Lower lobe of right lung (tissue), 2 donors: ENCODE measurements at regions not wholly inside any gene's neighbourhood (a gene's known extent, or its start where the extent isn't known, plus 50 kb on each side); places are given as distances from the start of the nearest gene placed in this dataset.

ENCODE experiments used
- ATAC-seq, 2 donors: fragments of 200-7000 bp; cut with Tn5 transposase; one replicate each; pipeline ENCODE4 v1.9.1; 2020 to 2022; ENCODE audit warnings: mild to moderate bottlenecking in 2 of 2, moderate library complexity in 2 of 2
- DNase-seq: peaks from one replicate; pipeline ENCODE4 v3.0.0-alpha.2; 2020
- H3K27ac ChIP-seq: fragments of 200-600 bp; one replicate; pipeline ENCODE4 v1.8.0; 2022
- H3K27me3 ChIP-seq: fragments of 200-600 bp; one replicate; pipeline ENCODE4 v1.8.0; 2022; ENCODE audit warnings: low read depth
- H3K36me3 ChIP-seq: fragments of 200-600 bp; one replicate; pipeline ENCODE4 v1.8.0; 2022; ENCODE audit warnings: mild to moderate bottlenecking
- H3K4me1 ChIP-seq: fragments of 200-600 bp; one replicate; pipeline ENCODE4 v1.8.0; 2022
- H3K4me3 ChIP-seq: fragments of 200-600 bp; one replicate; pipeline ENCODE4 v1.8.0; 2022; ENCODE audit warnings: mild to moderate bottlenecking
- H3K9me3 ChIP-seq: fragments of 200-600 bp; one replicate; pipeline ENCODE4 v1.8.0; 2022
- intact Hi-C: fragments of 100-400 bp; cut with DNase I; formaldehyde crosslinking; loops from one replicate; pipeline ENCODE4 v1.11.0; 2022
- TF ChIP-seq, protein P1 (sequence below): fragments of 200-600 bp; IDR thresholded peaks from one replicate; pipeline ENCODE4 v1.8.0; 2022; ENCODE audit warnings: antibody characterized with exemption, mild to moderate bottlenecking
- donor health status: DM: no; HTN: yes; CAD: no; lungs with severe emphysema.

DNA sequence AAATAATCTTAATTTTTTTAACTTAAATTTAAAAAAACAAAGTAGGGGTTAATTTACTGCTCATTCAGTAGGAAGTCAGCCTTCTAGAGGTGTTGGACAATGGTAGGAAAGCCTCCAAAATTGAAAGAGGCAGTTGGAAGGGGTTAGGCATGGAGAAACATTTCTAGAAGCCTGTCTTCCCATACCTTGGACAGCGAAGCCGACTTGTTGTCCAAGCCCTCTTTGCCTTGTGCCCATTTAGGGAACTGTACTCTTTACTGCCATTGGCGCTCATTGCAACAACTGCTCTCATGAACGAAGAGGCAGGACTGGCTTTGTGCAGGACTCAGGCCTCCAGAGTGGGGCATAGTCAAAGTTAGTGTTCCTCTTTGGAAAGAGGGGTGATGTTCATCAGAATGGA, 333.3 kb downstream of the HRH4 start:
- DNase-seq (no peak), ATAC-seq (no peak)
- no peak overlapping the region for H3K27ac ChIP-seq
- TF ChIP-seq, protein P1, sequence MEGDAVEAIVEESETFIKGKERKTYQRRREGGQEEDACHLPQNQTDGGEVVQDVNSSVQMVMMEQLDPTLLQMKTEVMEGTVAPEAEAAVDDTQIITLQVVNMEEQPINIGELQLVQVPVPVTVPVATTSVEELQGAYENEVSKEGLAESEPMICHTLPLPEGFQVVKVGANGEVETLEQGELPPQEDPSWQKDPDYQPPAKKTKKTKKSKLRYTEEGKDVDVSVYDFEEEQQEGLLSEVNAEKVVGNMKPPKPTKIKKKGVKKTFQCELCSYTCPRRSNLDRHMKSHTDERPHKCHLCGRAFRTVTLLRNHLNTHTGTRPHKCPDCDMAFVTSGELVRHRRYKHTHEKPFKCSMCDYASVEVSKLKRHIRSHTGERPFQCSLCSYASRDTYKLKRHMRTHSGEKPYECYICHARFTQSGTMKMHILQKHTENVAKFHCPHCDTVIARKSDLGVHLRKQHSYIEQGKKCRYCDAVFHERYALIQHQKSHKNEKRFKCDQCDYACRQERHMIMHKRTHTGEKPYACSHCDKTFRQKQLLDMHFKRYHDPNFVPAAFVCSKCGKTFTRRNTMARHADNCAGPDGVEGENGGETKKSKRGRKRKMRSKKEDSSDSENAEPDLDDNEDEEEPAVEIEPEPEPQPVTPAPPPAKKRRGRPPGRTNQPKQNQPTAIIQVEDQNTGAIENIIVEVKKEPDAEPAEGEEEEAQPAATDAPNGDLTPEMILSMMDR: no peak
- no peak overlapping the region for H3K4me3 ChIP-seq
- H3K27me3 ChIP-seq: no peaks in the 10 kb centered on the region
- no peaks in the 10 kb centered on the region for H3K36me3 ChIP-seq
- no peaks in the 10 kb centered on the region for H3K9me3 ChIP-seq
- intact Hi-C loops: no loop called here
- no peaks in the 10 kb centered on the region for H3K4me1 ChIP-seq

- Histone ChIP-seq H3K4me1 (no peaks in the 10 kb centered on the region), H3K27ac (no peak overlapping the region), H3K36me3 (no peaks in the 10 kb centered on the region), H3K4me3 (no peak overlapping the region), H3K27me3 (no peaks in the 10 kb centered on the region), H3K9me3 (no peaks in the 10 kb centered on the region)
- intact Hi-C loops: no loop called here
- TF ChIP-seq, protein P1: no peak
- no peak for DNase-seq
- no peak for ATAC-seq
Observed at GRCh38 chr18:24795129-24795528, 334.7 kb downstream of the HRH4 start.

GRCh38 chr18:24797981-24798380, 337.5 kb downstream of the HRH4 start:
- no peaks in the 10 kb centered on the region for H3K36me3 ChIP-seq
- DNase-seq: no peak
- no peaks in the 10 kb centered on the region for H3K27me3 ChIP-seq
- no peak overlapping the region for H3K4me3 ChIP-seq
- H3K27ac ChIP-seq: no peak overlapping the region
- ATAC-seq: no peak
- intact Hi-C loops: no loop called here
- H3K9me3 ChIP-seq: no peaks in the 10 kb centered on the region
- no peaks in the 10 kb centered on the region for H3K4me1 ChIP-seq
- TF ChIP-seq, protein P1: no peak

GRCh38 chr18:24799176-24799575, 338.7 kb downstream of the HRH4 start:
- no peaks in the 10 kb centered on the region for H3K9me3 ChIP-seq
- TF ChIP-seq, protein P1: no peak
- no peak for ATAC-seq
- H3K4me1 ChIP-seq: no peaks in the 10 kb centered on the region
- H3K36me3 ChIP-seq: no peaks in the 10 kb centered on the region
- intact Hi-C loops: no loop called here
- no peak overlapping the region for H3K27ac ChIP-seq
- no peaks in the 10 kb centered on the region for H3K27me3 ChIP-seq
- DNase-seq: no peak
- H3K4me3 ChIP-seq: no peak overlapping the region

DNA sequence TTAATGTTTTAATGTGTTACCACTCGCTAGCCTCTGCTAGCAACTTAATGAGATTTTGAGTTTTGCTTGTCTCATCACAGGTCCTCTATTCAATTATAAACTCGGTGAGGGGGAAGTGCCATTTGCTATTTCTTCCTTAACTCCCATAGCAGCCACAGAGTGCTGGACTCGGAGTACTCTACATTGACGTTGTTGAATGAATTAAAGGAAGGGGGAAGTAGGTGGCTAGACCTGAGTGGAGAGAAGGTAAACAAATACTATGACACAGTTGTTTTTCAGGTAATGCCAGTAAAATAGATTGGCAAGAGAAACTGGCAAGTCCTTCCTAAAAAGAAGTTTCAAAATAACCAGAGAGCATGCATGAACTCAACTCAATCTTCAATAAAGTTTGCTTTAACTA, 339.3 kb downstream of the HRH4 start:
- no peaks in the 10 kb centered on the region for H3K9me3 ChIP-seq
- H3K4me3 ChIP-seq: no peak overlapping the region
- H3K4me1 ChIP-seq: no peaks in the 10 kb centered on the region
- H3K27me3 ChIP-seq: no peaks in the 10 kb centered on the region
- peak; percentile 81 to 82 for ATAC-seq
- H3K27ac ChIP-seq: no peak overlapping the region
- no peaks in the 10 kb centered on the region for H3K36me3 ChIP-seq
- TF ChIP-seq, protein P1: no peak
- no peak for DNase-seq
- intact Hi-C loops: no loop called here

GRCh38 chr18:24801001-24801400, 340.6 kb downstream of the HRH4 start:
- Histone ChIP-seq H3K4me3 (no peak overlapping the region), H3K4me1 (no peaks in the 10 kb centered on the region), H3K36me3 (no peaks in the 10 kb centered on the region), H3K27ac (no peak overlapping the region), H3K9me3 (no peaks in the 10 kb centered on the region), H3K27me3 (no peaks in the 10 kb centered on the region)
- no peak for DNase-seq
- intact Hi-C loops: no loop called here
- TF ChIP-seq, protein P1: no peak
- peak; percentile 42 to 43 for ATAC-seq
